ENCODE measurements at regions not wholly inside any gene's neighbourhood (a gene's known extent, or its start where the extent isn't known, plus 50 kb on each side); places are given as distances from the start of the nearest gene placed in this dataset.

GRCh38 chr1:4275083-4275482 is 375.0 kb upstream of the C1orf174 start:
- WGBS, result 89% methylated on average over 9 of the region's 9 CpGs
- Histone ChIP-seq H3K27me3 (peaks cover 0 to 45% (median 2%) of the 10 kb centered on the region in 4 donors), H3K36me3 (no peaks in the 10 kb centered on the region), H3K4me3 (no peak overlapping the region), H3K9me3 (peaks cover 0 to 27% (median 25%) of the 10 kb centered on the region in 4 donors), H3K27ac (replicated peaks in 1 of 4) (no peak overlapping the region), H3K4me1 (no peaks in the 10 kb centered on the region)
- intact Hi-C loops (cut with DNase I), result no loop called here
- no peak for DNase-seq (ENCODE audit: extremely low spot score)
- TF ChIP-seq CTCF (IDR thresholded peaks at IDR 0.05), result no peak
- TF ChIP-seq EP300 (IDR thresholded peaks at IDR 0.05), result no peak
- TF ChIP-seq POLR2A (IDR thresholded peaks at IDR 0.05; ENCODE audit: low read depth), result no peak

GRCh38 chr1:4276238-4276637 is 376.2 kb upstream of the C1orf174 start:
- H3K27ac ChIP-seq (replicated peaks in 1 of 4), result no peak overlapping the region
- no peaks in the 10 kb centered on the region for H3K36me3 ChIP-seq
- no peak for DNase-seq (ENCODE audit: extremely low spot score)
- no peaks in the 10 kb centered on the region for H3K4me1 ChIP-seq
- H3K9me3 ChIP-seq, result peaks cover 0 to 31% (median 25%) of the 10 kb centered on the region in 4 donors
- TF ChIP-seq POLR2AphosphoS5 (IDR thresholded peaks at IDR 0.05) (no peak), CTCF (IDR thresholded peaks at IDR 0.05) (no peak), EP300 (IDR thresholded peaks at IDR 0.05) (no peak), POLR2A (IDR thresholded peaks at IDR 0.05; ENCODE audit: low read depth) (no peak)
- H3K4me3 ChIP-seq, result no peak overlapping the region
- intact Hi-C loops (cut with DNase I), result no loop called here
- H3K27me3 ChIP-seq, result peaks cover 0 to 37% (median 2%) of the 10 kb centered on the region in 4 donors
- 40% methylated on average over 4 of the region's 5 CpGs for WGBS

- Histone ChIP-seq H3K27ac (replicated peaks in 1 of 4) (no peak overlapping the region), H3K4me1 (no peaks in the 10 kb centered on the region), H3K36me3 (no peaks in the 10 kb centered on the region), H3K27me3 (peaks cover 0 to 31% (median 2%) of the 10 kb centered on the region in 4 donors), H3K9me3 (peaks cover 0 to 31% (median 25%) of the 10 kb centered on the region in 4 donors), H3K4me3 (no peak overlapping the region)
- intact Hi-C loops (cut with DNase I), result no loop called here
- 70% methylated on average over 2 of the region's 2 CpGs for WGBS
- TF ChIP-seq POLR2A (IDR thresholded peaks at IDR 0.05; ENCODE audit: low read depth) (no peak), POLR2AphosphoS5 (IDR thresholded peaks at IDR 0.05) (no peak), CTCF (IDR thresholded peaks at IDR 0.05) (no peak), EP300 (IDR thresholded peaks at IDR 0.05) (no peak)
- no peak for DNase-seq (ENCODE audit: extremely low spot score)
These were observed 376.8 kb upstream of the AJAP1 start for GRCh38 chr1:4277598-4277997.

GRCh38 chr1:4284976-4285375 is 369.4 kb upstream of the AJAP1 start:
- DNase-seq (ENCODE audit: extremely low spot score), result no peak
- TF ChIP-seq EP300 (IDR thresholded peaks at IDR 0.05) (no peak), CTCF (IDR thresholded peaks at IDR 0.05) (no peak), POLR2AphosphoS5 (IDR thresholded peaks at IDR 0.05) (no peak), POLR2A (IDR thresholded peaks at IDR 0.05; ENCODE audit: low read depth) (no peak)
- Histone ChIP-seq H3K9me3 (peaks cover 0 to 9% (median 2%) of the 10 kb centered on the region in 4 donors), H3K36me3 (no peaks in the 10 kb centered on the region), H3K27ac (replicated peaks in 1 of 4) (no peak overlapping the region), H3K4me1 (no peaks in the 10 kb centered on the region), H3K4me3 (no peak overlapping the region), H3K27me3 (peaks cover 0 to 15% (median 0%) of the 10 kb centered on the region in 4 donors)
- intact Hi-C loops (cut with DNase I), result no loop called here
- 83% methylated on average over 3 of the region's 3 CpGs for WGBS

GRCh38 chr1:4292861-4293260 is 361.5 kb upstream of the AJAP1 start:
- DNase-seq (ENCODE audit: extremely low spot score), result no peak
- TF ChIP-seq POLR2AphosphoS5 (IDR thresholded peaks at IDR 0.05) (no peak), POLR2A (IDR thresholded peaks at IDR 0.05; ENCODE audit: low read depth) (no peak), CTCF (IDR thresholded peaks at IDR 0.05) (no peak), EP300 (IDR thresholded peaks at IDR 0.05) (no peak)
- WGBS, result 51% methylated on average over 8 of the region's 8 CpGs

More at GRCh38 chr1:4292861-4293260, 361.5 kb upstream of the AJAP1 start:
- Histone ChIP-seq H3K4me3 (no peak overlapping the region), H3K9me3 (peaks cover 0 to 8% (median 3%) of the 10 kb centered on the region in 4 donors), H3K27me3 (peaks cover 0 to 31% (median 0%) of the 10 kb centered on the region in 4 donors), H3K27ac (replicated peaks in 1 of 4) (no peak overlapping the region), H3K4me1 (no peaks in the 10 kb centered on the region), H3K36me3 (no peaks in the 10 kb centered on the region)
- intact Hi-C loops (cut with DNase I), result no loop called here
